ENCODE measurements at regions not wholly inside any gene's neighbourhood (a gene's known extent, or its start where the extent isn't known, plus 50 kb on each side); places are given as distances from the start of the nearest gene placed in this dataset.

- no peak for TF ChIP-seq POLR2AphosphoS5 (IDR thresholded peaks at IDR 0.05)
- no peak for TF ChIP-seq CTCF (IDR thresholded peaks at IDR 0.05)
- no peak for TF ChIP-seq POLR2A (IDR thresholded peaks at IDR 0.05; ENCODE audit: low read depth)
Measured at GRCh38 chr7:68820321-68820720, 778.0 kb upstream of the AUTS2 start.

Data from esophagus muscularis mucosa (tissue), 3 donors.